ENCODE measurements at regions not wholly inside any gene's neighbourhood (a gene's known extent, or its start where the extent isn't known, plus 50 kb on each side); places are given as distances from the start of the nearest gene placed in this dataset.

DNA sequence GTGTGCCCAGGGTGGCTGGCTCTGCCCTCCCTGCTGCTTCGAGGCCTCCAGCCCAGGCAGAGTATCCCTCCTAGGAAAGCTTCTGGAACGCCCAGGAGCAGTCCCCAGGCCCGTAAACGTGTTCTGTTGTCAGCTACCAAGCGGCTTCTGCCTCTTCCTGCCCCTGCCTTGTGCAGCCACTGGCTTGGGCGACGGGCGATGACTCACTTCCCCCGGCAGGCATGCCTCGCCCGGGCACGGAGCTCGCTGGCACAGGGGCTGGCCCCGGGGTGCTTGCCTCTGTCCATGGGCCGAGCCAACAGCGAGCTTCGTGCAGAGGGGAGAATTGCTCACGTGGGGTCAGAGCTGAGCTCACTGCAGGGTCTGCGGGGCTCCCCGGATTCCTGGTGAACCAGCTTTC, 86.7 kb upstream of the THBS2 start:
- H3K27me3 Mint-ChIP-seq, result peaks cover 11% of the 10 kb centered on the region
- no peak for ATAC-seq
- CTCF ChIA-PET, result no interaction called here

DNA sequence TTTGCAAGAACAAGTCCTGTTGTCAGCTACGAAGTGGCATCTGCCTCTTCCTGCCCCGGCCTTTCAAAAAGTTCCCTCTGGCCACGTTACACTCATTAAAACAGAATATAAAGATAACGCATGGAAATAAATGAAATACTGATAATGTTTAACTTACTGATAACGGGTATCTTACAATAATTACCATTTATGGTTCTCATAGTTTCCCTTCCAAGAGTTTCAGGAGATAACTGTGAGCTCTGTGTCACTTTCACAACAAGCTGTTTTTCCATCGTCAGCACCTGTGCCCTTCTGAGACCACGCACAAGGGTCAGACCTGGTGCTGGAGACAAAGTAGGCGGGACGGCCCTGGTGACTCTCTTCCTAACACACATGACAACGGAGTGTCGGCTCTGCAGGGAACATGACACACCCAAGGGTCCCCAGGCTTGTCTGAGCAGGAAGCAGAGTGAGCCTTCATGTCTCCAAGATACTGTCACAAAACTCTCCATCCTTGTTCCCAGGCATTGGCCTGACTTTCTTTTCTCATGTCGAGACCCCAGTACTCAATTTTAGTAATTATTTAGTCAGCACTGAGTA, 86.2 kb upstream of the THBS2 start:
- Mint-ChIP-seq H3K4me3 (no peak overlapping the region), H3K9me3 (ENCODE audit: low read depth) (no peaks in the 10 kb centered on the region), H3K36me3 (no peaks in the 10 kb centered on the region), H3K27me3 (peaks cover 16% of the 10 kb centered on the region), H3K27ac (no peak overlapping the region), H3K4me1 (no peaks in the 10 kb centered on the region)
- DNase-seq (no peak), ATAC-seq (no peak)
- CTCF ChIA-PET, result no interaction called here

More for the DNA sequence above, 86.7 kb upstream of the THBS2 start:
- no peak overlapping the region for H3K4me3 Mint-ChIP-seq
- no peak for DNase-seq
- H3K27ac Mint-ChIP-seq, result no peak overlapping the region
- H3K36me3 Mint-ChIP-seq, result no peaks in the 10 kb centered on the region
- no peaks in the 10 kb centered on the region for H3K4me1 Mint-ChIP-seq
- H3K9me3 Mint-ChIP-seq (ENCODE audit: low read depth), result no peaks in the 10 kb centered on the region

DNA sequence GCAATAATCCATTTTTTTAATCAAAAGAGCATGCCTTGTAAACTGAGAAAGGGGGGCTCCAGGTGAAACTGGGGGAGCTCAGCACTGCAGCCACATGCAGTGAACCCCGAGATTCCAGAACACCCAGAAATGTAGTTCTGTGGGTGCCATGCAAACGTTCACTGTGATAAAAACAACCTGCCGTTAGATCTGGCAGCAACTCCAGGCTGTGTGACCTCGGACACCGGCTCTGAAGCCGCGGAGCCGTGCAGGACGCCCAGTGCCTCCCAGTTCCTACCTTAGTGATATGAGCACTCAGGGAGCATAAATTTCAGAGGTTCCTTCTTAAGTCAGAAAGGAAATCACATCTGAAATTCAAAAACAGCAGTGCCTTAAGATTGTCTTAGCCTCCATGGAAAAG, 85.4 kb upstream of the THBS2 start:
- no peak overlapping the region for H3K27ac Mint-ChIP-seq
- no peaks in the 10 kb centered on the region for H3K9me3 Mint-ChIP-seq (ENCODE audit: low read depth)
- CTCF ChIA-PET, result no interaction called here
- H3K4me3 Mint-ChIP-seq, result no peak overlapping the region
- no peak for ATAC-seq
- peaks cover 13% of the 10 kb centered on the region for H3K27me3 Mint-ChIP-seq
- no peaks in the 10 kb centered on the region for H3K4me1 Mint-ChIP-seq
- no peaks in the 10 kb centered on the region for H3K36me3 Mint-ChIP-seq
- DNase-seq, result no peak

GRCh38 chr6:169337886-169338445, 84.3 kb upstream of the THBS2 start:
- no peaks in the 10 kb centered on the region for H3K4me1 Mint-ChIP-seq
- H3K27me3 Mint-ChIP-seq, result peaks cover 20% of the 10 kb centered on the region
- no peak overlapping the region for H3K27ac Mint-ChIP-seq
- CTCF ChIA-PET, result no interaction called here
- H3K4me3 Mint-ChIP-seq, result no peak overlapping the region
- ATAC-seq, result no peak
- H3K36me3 Mint-ChIP-seq, result no peaks in the 10 kb centered on the region
- no peaks in the 10 kb centered on the region for H3K9me3 Mint-ChIP-seq (ENCODE audit: low read depth)
- DNase-seq, result no peak

- no peak overlapping the region for H3K4me3 Mint-ChIP-seq
- H3K27ac Mint-ChIP-seq, result no peak overlapping the region
- H3K36me3 Mint-ChIP-seq, result no peaks in the 10 kb centered on the region
- H3K9me3 Mint-ChIP-seq (ENCODE audit: low read depth), result no peaks in the 10 kb centered on the region
- DNase-seq (no peak), ATAC-seq (no peak)
- CTCF ChIA-PET, result no interaction called here
- H3K4me1 Mint-ChIP-seq, result no peaks in the 10 kb centered on the region
- peaks cover 31% of the 10 kb centered on the region for H3K27me3 Mint-ChIP-seq
Measured at GRCh38 chr6:169335301-169335700, 81.7 kb upstream of the THBS2 start.

DNA sequence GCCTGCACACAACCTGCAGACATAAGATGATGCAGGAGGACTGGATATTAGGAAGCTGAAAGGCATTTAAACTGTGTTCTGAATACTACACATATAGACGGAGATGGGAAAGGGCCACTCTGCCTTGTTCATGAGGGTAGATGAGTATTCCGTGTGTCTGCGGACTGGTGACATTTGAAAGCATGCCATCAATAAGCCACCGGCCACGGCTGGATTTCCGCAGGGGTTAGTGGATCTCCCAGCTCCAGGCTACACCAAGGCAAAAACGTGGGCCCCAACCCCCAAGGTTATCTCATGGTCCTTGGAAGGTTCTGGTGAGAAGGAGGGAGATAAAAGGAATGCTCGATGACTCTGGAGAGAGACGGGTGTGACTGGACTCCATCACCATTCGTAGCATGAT, 78.6 kb upstream of the THBS2 start:
- H3K4me1 Mint-ChIP-seq, result no peaks in the 10 kb centered on the region
- CTCF ChIA-PET, result no interaction called here
- H3K27me3 Mint-ChIP-seq, result peaks cover 33% of the 10 kb centered on the region
- DNase-seq, result no peak
- no peaks in the 10 kb centered on the region for H3K36me3 Mint-ChIP-seq
- no peak for ATAC-seq
- no peak overlapping the region for H3K27ac Mint-ChIP-seq
- H3K9me3 Mint-ChIP-seq (ENCODE audit: low read depth), result no peaks in the 10 kb centered on the region
- no peak overlapping the region for H3K4me3 Mint-ChIP-seq

DNA sequence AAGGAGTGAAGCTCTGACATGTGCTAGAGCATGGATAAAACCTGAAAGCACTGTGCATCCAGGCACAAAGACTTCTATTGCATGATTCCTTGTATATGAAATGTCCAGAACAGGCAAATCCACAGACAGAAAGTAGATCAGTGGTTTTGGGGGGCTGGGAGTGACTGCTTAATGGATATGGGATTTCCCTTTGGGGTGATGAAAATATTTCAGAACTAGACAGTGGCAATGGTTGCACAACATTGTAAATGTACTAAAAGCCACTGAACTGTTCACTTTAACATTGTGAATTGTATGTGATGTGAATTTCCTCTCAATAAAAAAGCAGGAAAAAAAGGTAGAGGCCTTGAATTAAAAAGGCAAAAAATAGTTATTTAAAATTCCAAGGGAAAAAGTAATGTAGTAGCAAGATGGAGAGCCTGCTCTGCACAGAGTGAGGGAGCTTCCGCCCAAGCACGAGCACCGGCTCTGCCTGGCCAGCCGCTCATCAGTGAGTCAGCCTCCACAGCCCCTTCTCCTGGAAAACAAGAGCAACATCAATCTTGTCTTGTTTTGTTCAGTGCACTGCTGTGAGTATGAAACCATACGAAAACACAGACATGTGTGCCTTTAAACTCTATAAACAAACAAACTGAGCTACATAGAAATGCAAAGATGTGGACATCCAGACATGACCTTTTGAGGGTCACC, 74.6 kb upstream of the THBS2 start:
- H3K27ac Mint-ChIP-seq, result no peak overlapping the region
- H3K27me3 Mint-ChIP-seq, result peaks cover 21% of the 10 kb centered on the region
- H3K9me3 Mint-ChIP-seq (ENCODE audit: low read depth), result no peaks in the 10 kb centered on the region
- ATAC-seq (no peak), DNase-seq (no peak)
- no peak overlapping the region for H3K4me3 Mint-ChIP-seq
- H3K4me1 Mint-ChIP-seq, result no peaks in the 10 kb centered on the region
- CTCF ChIA-PET, result no interaction called here
- H3K36me3 Mint-ChIP-seq, result no peaks in the 10 kb centered on the region

DNA sequence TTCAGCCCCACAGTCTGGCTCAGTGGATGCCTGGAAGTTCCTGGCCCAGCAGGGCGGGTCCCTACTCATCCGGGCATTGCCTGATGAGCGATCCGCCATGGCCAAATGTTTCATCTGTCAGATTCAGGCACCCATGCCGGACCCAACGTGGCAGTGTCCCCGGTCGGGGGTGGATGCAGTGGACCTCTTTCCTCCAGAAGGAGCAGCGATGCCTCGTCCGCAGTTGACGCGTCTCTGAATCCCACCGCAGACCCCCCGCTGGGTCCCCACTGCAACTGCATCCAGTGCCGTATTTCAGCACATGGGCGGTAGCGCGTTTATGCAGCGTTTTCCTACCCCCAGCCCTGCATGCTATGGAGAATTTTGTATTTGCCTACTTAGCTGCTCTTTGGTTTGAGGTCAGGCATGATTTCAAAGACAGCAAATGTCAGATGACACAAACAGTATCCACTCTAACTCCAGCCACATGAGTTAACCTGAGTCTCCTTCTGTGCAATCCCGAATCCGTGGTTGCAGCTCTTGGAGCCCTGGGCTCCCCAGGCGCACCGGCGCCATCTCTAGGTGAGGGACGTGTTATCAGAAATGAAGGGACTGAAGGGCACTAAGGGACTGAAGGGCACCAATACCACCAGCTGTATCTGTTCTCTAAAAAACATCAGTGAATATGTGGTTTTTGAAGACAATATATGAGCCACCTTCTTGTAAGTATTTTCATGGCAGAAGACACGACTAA, 72.6 kb upstream of the THBS2 start:
- CTCF ChIA-PET, result no interaction called here
- Mint-ChIP-seq H3K36me3 (no peaks in the 10 kb centered on the region), H3K4me1 (no peaks in the 10 kb centered on the region), H3K27me3 (peaks cover 18% of the 10 kb centered on the region), H3K9me3 (ENCODE audit: low read depth) (no peaks in the 10 kb centered on the region), H3K4me3 (no peak overlapping the region), H3K27ac (no peak overlapping the region)
- DNase-seq (no peak), ATAC-seq (no peak)

- H3K4me3 Mint-ChIP-seq, result no peak overlapping the region
- no peak for ATAC-seq
- no peaks in the 10 kb centered on the region for H3K9me3 Mint-ChIP-seq (ENCODE audit: low read depth)
- no peak for DNase-seq
- H3K36me3 Mint-ChIP-seq, result no peaks in the 10 kb centered on the region
- H3K27ac Mint-ChIP-seq, result no peak overlapping the region
- CTCF ChIA-PET, result no interaction called here
- no peaks in the 10 kb centered on the region for H3K4me1 Mint-ChIP-seq
- peaks cover 11% of the 10 kb centered on the region for H3K27me3 Mint-ChIP-seq
Measured at GRCh38 chr6:169324656-169325459, 71.2 kb upstream of the THBS2 start.

DNA sequence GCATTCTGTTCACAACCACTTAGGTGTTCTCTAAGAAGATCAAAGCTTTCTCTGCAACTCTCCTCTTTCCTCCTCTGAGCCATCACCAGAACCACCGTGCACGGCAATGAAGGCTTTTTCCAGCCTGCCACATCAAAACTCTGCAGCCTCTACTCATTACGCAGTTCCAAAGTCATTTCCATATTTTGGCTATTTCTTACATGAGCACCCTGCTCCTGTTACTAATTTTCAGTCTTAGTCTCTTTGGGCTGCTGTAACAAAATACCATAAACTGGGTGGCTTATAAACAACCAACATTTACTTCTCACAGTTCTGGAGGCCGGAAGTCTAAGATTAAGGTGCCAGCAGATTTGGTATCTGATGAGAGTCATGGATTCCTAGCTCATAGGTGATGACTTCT, 70.4 kb upstream of the THBS2 start:
- DNase-seq, result no peak
- no peak for ATAC-seq
- CTCF ChIA-PET, result no interaction called here
- Mint-ChIP-seq H3K36me3 (no peaks in the 10 kb centered on the region), H3K4me3 (no peak overlapping the region), H3K27ac (no peak overlapping the region), H3K4me1 (no peaks in the 10 kb centered on the region), H3K9me3 (ENCODE audit: low read depth) (no peaks in the 10 kb centered on the region), H3K27me3 (peaks cover 6% of the 10 kb centered on the region)

GRCh38 chr6:169323221-169323620, 69.6 kb upstream of the THBS2 start:
- no peak overlapping the region for H3K27ac Mint-ChIP-seq
- H3K4me1 Mint-ChIP-seq, result no peaks in the 10 kb centered on the region
- DNase-seq, result no peak
- no peaks in the 10 kb centered on the region for H3K36me3 Mint-ChIP-seq
- H3K9me3 Mint-ChIP-seq (ENCODE audit: low read depth), result no peaks in the 10 kb centered on the region
- peaks cover 6% of the 10 kb centered on the region for H3K27me3 Mint-ChIP-seq
- CTCF ChIA-PET, result no interaction called here
- H3K4me3 Mint-ChIP-seq, result no peak overlapping the region
- no peak for ATAC-seq

DNA sequence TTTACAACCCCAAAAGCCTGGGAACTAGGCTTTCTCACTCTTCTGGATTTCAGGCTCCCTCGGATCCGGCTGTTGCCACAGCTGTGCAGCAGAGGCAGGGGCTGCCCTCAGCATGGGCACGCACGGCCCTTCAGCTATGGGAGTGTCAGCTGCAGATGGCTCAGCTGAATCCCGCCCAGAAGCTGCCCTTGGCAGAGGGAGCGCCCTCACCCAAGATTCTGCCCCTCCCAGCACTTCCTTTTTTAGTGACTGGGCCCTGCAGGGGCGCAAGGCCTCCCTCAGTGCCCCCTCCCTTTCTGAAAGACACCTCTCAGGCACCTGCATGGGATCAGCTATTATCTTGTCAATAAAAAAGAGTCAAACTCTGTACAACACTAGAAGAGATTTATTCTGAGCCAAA, 67.9 kb upstream of the THBS2 start:
- ATAC-seq, result no peak
- Mint-ChIP-seq H3K27me3 (peaks cover 6% of the 10 kb centered on the region), H3K9me3 (ENCODE audit: low read depth) (no peaks in the 10 kb centered on the region), H3K4me1 (no peaks in the 10 kb centered on the region), H3K4me3 (no peak overlapping the region), H3K27ac (no peak overlapping the region), H3K36me3 (no peaks in the 10 kb centered on the region)
- CTCF ChIA-PET, result no interaction called here
- DNase-seq, result no peak

DNA sequence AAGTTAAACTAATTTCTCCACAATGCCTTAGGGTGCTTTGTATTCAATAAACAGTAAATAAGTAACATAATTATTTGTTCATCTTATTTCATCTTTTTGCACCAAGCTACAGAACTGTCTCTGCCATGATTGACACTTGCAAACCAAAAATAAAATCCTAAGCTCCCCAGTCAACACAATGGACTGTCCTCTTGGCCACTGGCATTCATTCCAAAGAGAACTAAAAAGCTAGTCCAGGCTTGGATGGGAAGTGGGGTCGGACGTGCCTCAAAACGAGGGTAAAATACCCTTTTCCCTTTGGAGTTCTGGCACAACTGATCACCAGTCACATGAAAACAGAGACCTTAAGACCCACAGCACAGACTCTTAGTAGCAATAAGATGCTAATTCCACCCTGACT, 66.4 kb upstream of the THBS2 start:
- Mint-ChIP-seq H3K4me1 (no peaks in the 10 kb centered on the region), H3K27me3 (peaks cover 6% of the 10 kb centered on the region), H3K4me3 (no peak overlapping the region), H3K36me3 (no peaks in the 10 kb centered on the region), H3K27ac (no peak overlapping the region), H3K9me3 (ENCODE audit: low read depth) (no peaks in the 10 kb centered on the region)
- CTCF ChIA-PET, result no interaction called here
- ATAC-seq, result no peak
- no peak for DNase-seq
